ENCODE measurements at regions not wholly inside any gene's neighbourhood (a gene's known extent, or its start where the extent isn't known, plus 50 kb on each side); places are given as distances from the start of the nearest gene placed in this dataset.

DNA sequence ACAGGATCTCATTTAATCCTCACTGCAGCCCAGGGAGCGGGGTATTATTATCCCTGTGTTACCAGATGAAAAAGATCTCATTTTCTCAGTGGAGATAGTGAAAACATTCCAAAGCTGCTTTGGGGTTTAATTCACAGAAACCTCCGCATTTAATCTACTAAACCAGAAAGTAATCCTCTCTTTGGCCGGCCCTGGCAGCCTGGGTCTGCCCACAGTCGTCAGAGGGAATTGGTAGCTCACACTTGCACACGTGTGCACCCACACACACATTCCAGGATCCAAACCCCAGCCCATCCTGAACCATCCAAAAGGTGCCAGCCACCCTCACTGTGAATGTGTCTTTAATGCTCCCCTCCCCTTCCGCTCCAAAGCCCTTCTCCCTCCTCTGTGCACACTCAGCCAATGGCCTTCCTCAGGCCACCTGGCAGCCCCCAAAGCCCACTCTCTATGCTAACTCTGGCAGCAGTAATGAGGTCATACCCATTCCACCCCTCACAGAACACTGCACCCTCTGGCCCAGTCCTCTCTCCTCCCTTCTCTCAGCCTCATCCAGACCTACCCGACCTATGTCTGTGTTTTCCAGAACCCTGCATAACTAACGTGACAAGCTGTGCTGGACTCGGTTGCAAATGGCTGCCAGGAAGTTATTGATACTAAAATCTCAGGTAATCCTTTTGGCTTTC is 466.2 kb downstream of the SOX6 start:
- H4K20me1 ChIP-seq (ENCODE audit: insufficient read depth), result no peaks in the 10 kb centered on the region
- CTCF ChIA-PET, result no interaction called here
- H3K36me3 ChIP-seq (ENCODE audit: control insufficient read depth in 1 of 2, insufficient read depth in 2 of 2, low read length in 2 of 2), result no peaks in the 10 kb centered on the region
- DNase-seq (ENCODE audit: low read depth, low spot score) (no peak), ATAC-seq (no peak)
- no peaks in the 10 kb centered on the region for H3K4me1 ChIP-seq (ENCODE audit: control insufficient read depth in 1 of 2, insufficient read depth in 2 of 2, low read length in 2 of 2)
- TF ChIP-seq ZNF274 (IDR thresholded peaks at IDR 0.05; ENCODE audit: low read depth, low read length), result no peak
- TF ChIP-seq, protein P1, sequence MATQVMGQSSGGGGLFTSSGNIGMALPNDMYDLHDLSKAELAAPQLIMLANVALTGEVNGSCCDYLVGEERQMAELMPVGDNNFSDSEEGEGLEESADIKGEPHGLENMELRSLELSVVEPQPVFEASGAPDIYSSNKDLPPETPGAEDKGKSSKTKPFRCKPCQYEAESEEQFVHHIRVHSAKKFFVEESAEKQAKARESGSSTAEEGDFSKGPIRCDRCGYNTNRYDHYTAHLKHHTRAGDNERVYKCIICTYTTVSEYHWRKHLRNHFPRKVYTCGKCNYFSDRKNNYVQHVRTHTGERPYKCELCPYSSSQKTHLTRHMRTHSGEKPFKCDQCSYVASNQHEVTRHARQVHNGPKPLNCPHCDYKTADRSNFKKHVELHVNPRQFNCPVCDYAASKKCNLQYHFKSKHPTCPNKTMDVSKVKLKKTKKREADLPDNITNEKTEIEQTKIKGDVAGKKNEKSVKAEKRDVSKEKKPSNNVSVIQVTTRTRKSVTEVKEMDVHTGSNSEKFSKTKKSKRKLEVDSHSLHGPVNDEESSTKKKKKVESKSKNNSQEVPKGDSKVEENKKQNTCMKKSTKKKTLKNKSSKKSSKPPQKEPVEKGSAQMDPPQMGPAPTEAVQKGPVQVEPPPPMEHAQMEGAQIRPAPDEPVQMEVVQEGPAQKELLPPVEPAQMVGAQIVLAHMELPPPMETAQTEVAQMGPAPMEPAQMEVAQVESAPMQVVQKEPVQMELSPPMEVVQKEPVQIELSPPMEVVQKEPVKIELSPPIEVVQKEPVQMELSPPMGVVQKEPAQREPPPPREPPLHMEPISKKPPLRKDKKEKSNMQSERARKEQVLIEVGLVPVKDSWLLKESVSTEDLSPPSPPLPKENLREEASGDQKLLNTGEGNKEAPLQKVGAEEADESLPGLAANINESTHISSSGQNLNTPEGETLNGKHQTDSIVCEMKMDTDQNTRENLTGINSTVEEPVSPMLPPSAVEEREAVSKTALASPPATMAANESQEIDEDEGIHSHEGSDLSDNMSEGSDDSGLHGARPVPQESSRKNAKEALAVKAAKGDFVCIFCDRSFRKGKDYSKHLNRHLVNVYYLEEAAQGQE (IDR thresholded peaks at IDR 0.05; ENCODE audit: low read depth), result no peak
- no peak for TF ChIP-seq POLR2AphosphoS5 (IDR thresholded peaks at IDR 0.05; ENCODE audit: low read depth, low read length)
- TF ChIP-seq ELF1 (IDR thresholded peaks at IDR 0.05; ENCODE audit: borderline replicate concordance, low read depth), result no peak
- TF ChIP-seq, protein P2, sequence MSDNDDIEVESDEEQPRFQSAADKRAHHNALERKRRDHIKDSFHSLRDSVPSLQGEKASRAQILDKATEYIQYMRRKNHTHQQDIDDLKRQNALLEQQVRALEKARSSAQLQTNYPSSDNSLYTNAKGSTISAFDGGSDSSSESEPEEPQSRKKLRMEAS (IDR thresholded peaks at IDR 0.05), result no peak
- no peak for TF ChIP-seq CEBPB (IDR thresholded peaks at IDR 0.05; ENCODE audit: low read depth)
- no peak for TF ChIP-seq SP1 (IDR thresholded peaks at IDR 0.05; ENCODE audit: low read depth)
- TF ChIP-seq, protein P3, sequence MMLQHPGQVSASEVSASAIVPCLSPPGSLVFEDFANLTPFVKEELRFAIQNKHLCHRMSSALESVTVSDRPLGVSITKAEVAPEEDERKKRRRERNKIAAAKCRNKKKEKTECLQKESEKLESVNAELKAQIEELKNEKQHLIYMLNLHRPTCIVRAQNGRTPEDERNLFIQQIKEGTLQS (IDR thresholded peaks at IDR 0.05), result no peak
- TF ChIP-seq YY1 (IDR thresholded peaks at IDR 0.05; ENCODE audit: extremely low read depth, insufficient replicate concordance, low read depth, low read length), result no peak
- TF ChIP-seq, protein P4, sequence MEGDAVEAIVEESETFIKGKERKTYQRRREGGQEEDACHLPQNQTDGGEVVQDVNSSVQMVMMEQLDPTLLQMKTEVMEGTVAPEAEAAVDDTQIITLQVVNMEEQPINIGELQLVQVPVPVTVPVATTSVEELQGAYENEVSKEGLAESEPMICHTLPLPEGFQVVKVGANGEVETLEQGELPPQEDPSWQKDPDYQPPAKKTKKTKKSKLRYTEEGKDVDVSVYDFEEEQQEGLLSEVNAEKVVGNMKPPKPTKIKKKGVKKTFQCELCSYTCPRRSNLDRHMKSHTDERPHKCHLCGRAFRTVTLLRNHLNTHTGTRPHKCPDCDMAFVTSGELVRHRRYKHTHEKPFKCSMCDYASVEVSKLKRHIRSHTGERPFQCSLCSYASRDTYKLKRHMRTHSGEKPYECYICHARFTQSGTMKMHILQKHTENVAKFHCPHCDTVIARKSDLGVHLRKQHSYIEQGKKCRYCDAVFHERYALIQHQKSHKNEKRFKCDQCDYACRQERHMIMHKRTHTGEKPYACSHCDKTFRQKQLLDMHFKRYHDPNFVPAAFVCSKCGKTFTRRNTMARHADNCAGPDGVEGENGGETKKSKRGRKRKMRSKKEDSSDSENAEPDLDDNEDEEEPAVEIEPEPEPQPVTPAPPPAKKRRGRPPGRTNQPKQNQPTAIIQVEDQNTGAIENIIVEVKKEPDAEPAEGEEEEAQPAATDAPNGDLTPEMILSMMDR (IDR thresholded peaks at IDR 0.05 in 2 of 3, conservative IDR thresholded peaks at IDR 0.05 in 1 of 3; ENCODE audit: borderline replicate concordance in 1 of 3, insufficient read depth in 1 of 3, low read depth in 2 of 3, low read length in 2 of 3), result no peak
- TF ChIP-seq EGR1 (IDR thresholded peaks at IDR 0.05; ENCODE audit: low read depth), result no peak
- TF ChIP-seq FOSL1 (IDR thresholded peaks at IDR 0.05; ENCODE audit: low read depth), result no peak
- TF ChIP-seq, protein P5, sequence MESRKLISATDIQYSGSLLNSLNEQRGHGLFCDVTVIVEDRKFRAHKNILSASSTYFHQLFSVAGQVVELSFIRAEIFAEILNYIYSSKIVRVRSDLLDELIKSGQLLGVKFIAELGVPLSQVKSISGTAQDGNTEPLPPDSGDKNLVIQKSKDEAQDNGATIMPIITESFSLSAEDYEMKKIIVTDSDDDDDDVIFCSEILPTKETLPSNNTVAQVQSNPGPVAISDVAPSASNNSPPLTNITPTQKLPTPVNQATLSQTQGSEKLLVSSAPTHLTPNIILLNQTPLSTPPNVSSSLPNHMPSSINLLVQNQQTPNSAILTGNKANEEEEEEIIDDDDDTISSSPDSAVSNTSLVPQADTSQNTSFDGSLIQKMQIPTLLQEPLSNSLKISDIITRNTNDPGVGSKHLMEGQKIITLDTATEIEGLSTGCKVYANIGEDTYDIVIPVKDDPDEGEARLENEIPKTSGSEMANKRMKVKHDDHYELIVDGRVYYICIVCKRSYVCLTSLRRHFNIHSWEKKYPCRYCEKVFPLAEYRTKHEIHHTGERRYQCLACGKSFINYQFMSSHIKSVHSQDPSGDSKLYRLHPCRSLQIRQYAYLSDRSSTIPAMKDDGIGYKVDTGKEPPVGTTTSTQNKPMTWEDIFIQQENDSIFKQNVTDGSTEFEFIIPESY (IDR thresholded peaks at IDR 0.05; ENCODE audit: extremely low read depth, insufficient replicate concordance, low read length), result no peak
- no peak for TF ChIP-seq TCF7L2 (IDR thresholded peaks at IDR 0.05; ENCODE audit: borderline replicate concordance, extremely low read depth, insufficient read depth, insufficient read length)
- no peak for TF ChIP-seq SIN3A (IDR thresholded peaks at IDR 0.05; ENCODE audit: low read depth)
- no peak for TF ChIP-seq EZH2 (IDR thresholded peaks at IDR 0.05)
- no peak for TF ChIP-seq CBX3 (IDR thresholded peaks at IDR 0.05; ENCODE audit: low read depth)
- TF ChIP-seq RAD21 (IDR thresholded peaks at IDR 0.05; ENCODE audit: low read depth), result no peak
- TF ChIP-seq POLR2A (IDR thresholded peaks at IDR 0.05; ENCODE audit: borderline replicate concordance, extremely low read depth, insufficient read depth, insufficient read length), result no peak
- no peak overlapping the region for H3K4me2 ChIP-seq (ENCODE audit: low read length)
- peaks cover 9% of the 10 kb centered on the region; the same call in 1 of the 2 replicates for H3K27me3 ChIP-seq (ENCODE audit: insufficient read depth, low read length)
- no TSS peak for BruUV-seq (replicated peaks)
- no peak overlapping the region for H3K4me3 ChIP-seq (replicated peaks in 1 of 2; ENCODE audit: low read depth in 1 of 2, low read length in 2 of 2)
- POLR2A ChIA-PET, result no interaction called here
- RAD21 ChIA-PET (ENCODE audit: low non-redundant PET in 1 of 2, low total read pairs in 2 of 2, uncharacterized antibody in 2 of 2, unreplicated experiment in 2 of 2), result no interaction called here
- H3K9me3 ChIP-seq (ENCODE audit: control insufficient read depth in 1 of 2, insufficient read depth in 1 of 2, low read depth in 1 of 2, low read length in 2 of 2), result no peaks in the 10 kb centered on the region
- no peaks in the 10 kb centered on the region for H3K9me2 ChIP-seq (ENCODE audit: insufficient read depth)
- intact Hi-C loops (cut with micrococcal nuclease), result no loop called here
- H3K27ac ChIP-seq (ENCODE audit: low read depth, low read length), result no peak overlapping the region
- H2AFZ ChIP-seq (ENCODE audit: low read depth, low read length, poor library complexity, severe bottlenecking), result no peak overlapping the region
- H3K9ac ChIP-seq (ENCODE audit: low read length), result no peak overlapping the region
- no peaks in the 10 kb centered on the region for H3K79me2 ChIP-seq (ENCODE audit: insufficient read depth, low read length)

All from HCT116 (cell line).